ENCODE measurements at regions not wholly inside any gene's neighbourhood (a gene's known extent, or its start where the extent isn't known, plus 50 kb on each side); places are given as distances from the start of the nearest gene placed in this dataset.

GRCh38 chr18:22545066-22545760, 127.5 kb upstream of the CTAGE1 start:
- no peak for DNase-seq

- DNase-seq = no peak
These were observed 129.3 kb upstream of the CTAGE1 start for GRCh38 chr18:22546905-22547570.

- DNase-seq = no peak
These were observed 130.3 kb upstream of the CTAGE1 start for GRCh38 chr18:22547807-22548561.

- DNase-seq = no peak
These were observed 131.7 kb upstream of the CTAGE1 start for GRCh38 chr18:22549260-22549937.

GRCh38 chr18:22550366-22550765, 132.7 kb upstream of the CTAGE1 start:
- DNase-seq = no peak

GRCh38 chr18:22550861-22551260, 133.1 kb upstream of the CTAGE1 start:
- DNase-seq = no peak

- DNase-seq = no peak
These were observed 133.9 kb upstream of the CTAGE1 start for GRCh38 chr18:22551536-22552151.

- no peak for DNase-seq
These were observed 134.5 kb upstream of the CTAGE1 start for GRCh38 chr18:22552254-22552653.

- DNase-seq = no peak
These were observed 135.3 kb upstream of the CTAGE1 start for GRCh38 chr18:22552899-22553460.

- DNase-seq = no peak
These were observed 138.8 kb upstream of the CTAGE1 start for GRCh38 chr18:22556222-22557167.

GRCh38 chr18:22557168-22557941, 139.6 kb upstream of the CTAGE1 start:
- DNase-seq = no peak

GRCh38 chr18:22558945-22559385, 141.2 kb upstream of the CTAGE1 start:
- DNase-seq = no peak

GRCh38 chr18:22559414-22560274, 141.9 kb upstream of the CTAGE1 start:
- no peak for DNase-seq

- DNase-seq = no peak
These were observed 142.5 kb upstream of the CTAGE1 start for GRCh38 chr18:22560275-22560610.

GRCh38 chr18:22560797-22561196, 143.1 kb upstream of the CTAGE1 start:
- no peak for DNase-seq

- peak; percentile 21 for DNase-seq
These were observed 145.5 kb upstream of the CTAGE1 start for GRCh38 chr18:22563164-22563583.

GRCh38 chr18:22564036-22564435, 146.3 kb upstream of the CTAGE1 start:
- no peak for DNase-seq

GRCh38 chr18:22566703-22567420, 149.1 kb upstream of the CTAGE1 start:
- DNase-seq = no peak

- DNase-seq = no peak
These were observed 150.1 kb upstream of the CTAGE1 start for GRCh38 chr18:22567794-22568193.
